ENCODE measurements at regions not wholly inside any gene's neighbourhood (a gene's known extent, or its start where the extent isn't known, plus 50 kb on each side); places are given as distances from the start of the nearest gene placed in this dataset.
A peak's percentile ranks its signal among the peaks of the same experiment; 100 is the strongest.

DNA sequence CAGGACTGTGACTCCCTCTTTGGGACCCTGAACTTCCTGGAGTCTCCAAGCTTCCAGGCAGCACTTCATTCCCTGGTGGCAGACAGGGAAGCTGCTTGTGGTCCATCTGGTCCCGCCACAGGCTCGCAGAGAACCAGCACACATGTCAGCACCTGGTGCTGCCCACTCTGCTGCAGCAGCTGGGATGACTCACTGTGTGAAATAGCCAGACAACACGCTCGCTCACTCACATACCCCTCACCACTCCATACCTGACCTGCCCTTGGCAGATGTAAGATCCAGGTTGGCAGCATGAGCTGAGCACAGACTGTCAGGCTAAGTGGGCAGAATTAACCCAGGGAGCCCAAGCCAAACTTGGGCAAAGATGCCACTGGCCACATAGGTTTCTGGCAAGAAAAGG lies 613.5 kb downstream of the PCDH18 start:
- intact Hi-C loops (cut with DNase I) = no loop called here
- ATAC-seq = no peak
- no peak for DNase-seq (ENCODE audit: missing footprints)

DNA sequence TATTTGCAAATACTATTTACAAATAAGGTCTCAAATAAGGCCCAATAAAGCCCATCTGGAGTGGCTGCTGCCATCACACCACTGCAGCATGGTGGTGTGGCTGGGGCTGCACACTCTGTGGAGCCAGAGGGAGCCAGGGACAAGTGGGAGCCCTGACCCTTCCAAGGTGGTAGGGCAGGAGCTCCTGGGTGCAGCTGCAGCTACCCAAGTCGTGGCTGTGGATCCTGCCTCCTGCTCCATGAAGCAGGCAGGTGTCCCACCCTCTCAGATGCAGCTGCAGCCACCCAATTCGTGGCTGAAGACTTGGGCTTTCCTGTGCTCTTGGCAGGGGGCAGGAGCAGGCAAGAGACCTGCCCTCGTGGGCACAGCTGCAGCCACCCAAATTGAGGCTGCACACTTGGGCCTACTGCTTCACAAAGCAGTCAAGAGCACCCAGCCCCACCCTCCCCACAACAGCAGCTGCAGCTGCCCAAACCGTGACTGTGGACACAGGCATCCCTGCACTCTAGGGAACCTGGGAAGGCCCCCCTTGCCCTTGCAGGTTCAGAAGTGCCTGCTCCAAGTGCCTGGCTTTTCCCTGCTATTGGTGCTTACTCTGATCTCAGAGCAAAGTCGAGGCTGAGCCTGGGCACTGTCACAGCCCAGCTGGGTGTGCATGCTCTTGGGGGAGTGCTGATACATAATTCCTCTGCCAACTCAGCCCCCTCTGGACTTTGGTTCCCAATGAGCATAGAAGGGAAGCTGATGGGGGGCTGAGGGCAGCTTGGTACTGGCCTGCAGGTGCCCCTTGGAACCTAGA lies 614.8 kb downstream of the PCDH18 start:
- intact Hi-C loops (cut with DNase I) = no loop called here
- ATAC-seq (no peak), DNase-seq (ENCODE audit: missing footprints) (no peak)

DNA sequence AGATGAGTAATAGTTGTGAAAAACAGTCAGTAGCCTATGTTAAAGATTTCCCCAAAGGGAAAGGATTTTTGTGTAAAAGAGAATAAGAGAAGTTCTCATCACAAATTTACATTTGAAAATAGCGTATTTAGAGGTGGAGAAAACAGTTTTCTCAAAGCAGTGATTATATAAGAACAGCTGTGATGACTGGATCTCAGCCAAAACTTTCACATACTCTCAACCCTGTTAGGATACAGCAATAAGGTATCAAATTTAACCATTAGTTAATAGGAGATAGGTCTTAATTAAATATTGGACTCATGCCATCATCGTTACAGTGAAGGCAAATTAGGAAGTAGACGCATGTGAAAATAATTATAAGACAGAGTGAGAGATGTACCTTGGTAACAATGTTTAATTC lies 622.7 kb downstream of the PCDH18 start:
- DNase-seq (ENCODE audit: missing footprints) = no peak
- no peak for ATAC-seq
- intact Hi-C loops (cut with DNase I) = no loop called here

DNA sequence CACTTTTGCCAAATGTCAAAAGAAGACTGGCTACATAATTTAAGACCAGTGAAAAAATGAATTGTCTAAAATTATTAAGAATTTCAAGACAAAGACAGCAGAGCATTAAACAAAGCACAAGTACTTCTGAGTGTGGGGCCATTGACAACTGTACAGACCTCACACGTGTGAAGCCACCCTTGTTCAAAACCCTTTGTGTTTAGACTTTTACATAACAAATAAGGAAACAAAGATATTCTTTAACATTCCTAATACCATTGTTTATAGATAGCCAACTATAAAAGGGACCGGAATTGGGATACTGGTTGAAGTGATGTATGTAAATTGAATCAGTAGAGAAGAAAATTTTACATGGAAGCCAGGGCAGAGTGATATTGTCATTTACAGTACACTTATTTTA lies 624.2 kb downstream of the PCDH18 start:
- intact Hi-C loops (cut with DNase I) = no loop called here
- DNase-seq (ENCODE audit: missing footprints) = no peak
- no peak for ATAC-seq

DNA sequence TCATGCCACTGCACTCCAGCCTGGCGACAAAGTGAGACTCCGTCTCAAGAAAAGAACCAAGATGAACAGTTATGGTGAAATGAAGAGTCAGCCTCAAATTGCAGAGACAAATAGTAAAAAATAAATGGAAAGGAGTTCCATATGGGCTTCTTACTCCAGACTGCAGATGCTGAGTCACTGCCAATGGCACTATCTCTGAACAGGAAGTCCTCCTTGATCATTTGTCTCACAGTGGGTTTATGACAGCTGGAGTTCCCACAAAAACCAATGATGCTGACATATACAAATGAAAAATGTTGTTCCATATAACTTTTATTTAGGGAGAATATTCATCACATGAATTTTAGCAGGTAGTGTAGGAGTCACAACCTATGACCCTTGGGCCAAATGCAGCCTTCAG lies 631.6 kb downstream of the PCDH18 start:
- ATAC-seq = no peak
- intact Hi-C loops (cut with DNase I) = no loop called here
- DNase-seq (ENCODE audit: missing footprints) = no peak

DNA sequence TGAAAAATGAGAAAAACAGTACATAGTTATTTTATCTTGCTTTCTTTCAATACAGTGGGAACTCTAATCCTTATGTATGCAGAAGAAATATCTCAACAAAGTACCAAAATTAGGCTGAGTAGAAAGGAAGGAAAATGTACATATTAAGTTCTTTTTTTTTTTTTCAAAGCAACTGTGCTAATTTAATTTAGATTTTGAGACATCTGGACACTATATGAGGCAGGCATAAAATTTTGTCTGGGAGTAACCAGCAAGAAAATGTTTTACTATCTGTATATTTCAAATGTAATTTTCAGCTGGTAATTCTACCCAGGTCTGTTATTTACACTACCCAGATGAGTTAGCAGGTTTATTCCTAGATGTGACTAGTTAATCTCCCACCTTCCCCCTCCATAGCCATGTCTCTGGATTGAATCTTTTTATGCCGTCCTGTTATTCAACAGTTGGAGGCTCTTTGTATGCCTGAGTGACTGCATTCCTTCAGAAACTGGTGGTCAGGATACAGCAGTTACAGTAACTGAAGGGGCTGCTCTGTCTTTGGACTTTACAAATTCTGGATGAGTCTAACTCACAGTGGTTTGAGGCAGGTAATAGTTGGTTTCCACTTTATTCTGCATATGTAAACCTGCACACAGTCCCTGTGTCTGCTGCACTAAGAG lies 633.6 kb downstream of the PCDH18 start:
- intact Hi-C loops (cut with DNase I) = no loop called here
- no peak for DNase-seq (ENCODE audit: missing footprints)
- no peak for ATAC-seq

DNA sequence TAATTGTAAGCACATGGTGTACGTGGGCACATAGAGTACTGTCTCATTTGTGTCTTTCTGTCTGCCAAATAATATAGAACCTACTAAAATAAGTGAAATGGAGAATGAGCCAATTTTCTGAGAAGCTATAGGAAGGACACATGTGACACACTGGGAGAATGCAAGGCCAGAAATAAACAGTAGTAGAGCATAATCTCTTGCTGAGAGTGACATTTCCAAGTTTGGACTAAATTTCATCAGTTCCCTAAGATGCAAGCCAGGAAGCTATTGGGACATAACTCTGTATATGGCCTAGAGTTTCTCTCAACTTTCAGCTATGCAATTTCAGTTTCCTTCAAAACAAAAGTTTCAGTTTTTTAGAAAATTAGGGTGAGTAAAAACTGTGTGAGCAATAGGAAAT lies 638.7 kb downstream of the PCDH18 start:
- intact Hi-C loops (cut with DNase I) = no loop called here
- DNase-seq (ENCODE audit: missing footprints) (no peak), ATAC-seq (no peak)

DNA sequence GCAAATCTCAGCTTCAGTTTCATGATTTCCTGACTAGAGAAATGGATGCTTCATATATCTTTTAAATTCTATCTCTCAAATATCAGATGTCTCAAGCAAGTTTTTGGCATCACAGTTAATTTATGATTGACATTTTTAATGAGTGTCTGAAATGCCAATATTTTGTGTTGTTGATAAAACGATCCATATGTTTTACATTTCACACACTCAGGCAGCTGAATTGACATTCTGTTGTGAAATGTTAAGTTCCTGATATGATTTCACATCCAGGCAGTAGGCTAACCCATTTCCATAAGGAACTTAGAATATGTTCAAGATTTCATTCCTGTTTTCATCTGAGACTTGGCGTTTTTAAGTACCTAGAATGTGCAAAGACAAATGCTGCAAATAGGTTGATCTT lies 650.6 kb downstream of the PCDH18 start:
- DNase-seq (ENCODE audit: missing footprints) (no peak), ATAC-seq (no peak)
- intact Hi-C loops (cut with DNase I) = no loop called here

DNA sequence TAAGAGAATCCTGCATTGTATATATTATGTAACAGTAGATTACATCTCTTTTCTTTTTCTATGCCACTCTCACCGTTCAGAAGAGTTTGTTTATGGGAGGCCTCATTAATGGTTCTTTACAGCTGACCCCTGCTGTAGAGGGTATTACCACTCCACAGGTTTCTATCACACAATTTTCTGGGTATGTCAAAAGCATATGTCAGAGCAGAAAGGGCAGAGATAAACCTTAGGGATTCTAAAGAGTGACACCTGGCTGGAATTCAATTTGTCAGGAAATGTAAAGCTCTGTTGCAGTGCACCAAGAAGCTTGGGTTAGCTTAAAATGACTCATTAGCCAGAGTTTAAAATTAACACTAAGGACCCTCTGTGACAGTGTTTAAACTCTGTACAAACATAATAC lies 658.7 kb downstream of the PCDH18 start:
- no peak for DNase-seq (ENCODE audit: missing footprints)
- no peak for ATAC-seq
- intact Hi-C loops (cut with DNase I) = no loop called here

DNA sequence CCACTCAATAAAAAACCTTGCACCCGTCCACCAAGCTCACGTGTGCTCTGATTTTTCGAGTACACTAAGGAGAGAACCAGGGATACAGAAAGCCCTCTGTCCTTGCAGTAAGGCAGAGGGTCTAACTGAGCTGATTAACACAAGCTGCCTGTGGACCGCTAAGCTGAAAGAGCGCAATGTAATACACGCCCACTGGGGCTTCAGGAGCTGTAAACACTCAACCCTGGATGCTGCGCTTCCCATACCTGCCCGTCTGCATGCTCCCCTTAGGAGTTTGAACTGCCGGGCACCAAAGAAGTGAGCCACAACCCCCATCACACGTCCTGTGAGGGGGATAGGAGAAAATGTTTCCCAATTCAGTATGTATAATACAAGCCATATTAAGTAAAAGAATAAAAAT lies 664.8 kb downstream of the PCDH18 start:
- ATAC-seq = no peak
- DNase-seq (ENCODE audit: missing footprints) = no peak
- intact Hi-C loops (cut with DNase I) = no loop called here

DNA sequence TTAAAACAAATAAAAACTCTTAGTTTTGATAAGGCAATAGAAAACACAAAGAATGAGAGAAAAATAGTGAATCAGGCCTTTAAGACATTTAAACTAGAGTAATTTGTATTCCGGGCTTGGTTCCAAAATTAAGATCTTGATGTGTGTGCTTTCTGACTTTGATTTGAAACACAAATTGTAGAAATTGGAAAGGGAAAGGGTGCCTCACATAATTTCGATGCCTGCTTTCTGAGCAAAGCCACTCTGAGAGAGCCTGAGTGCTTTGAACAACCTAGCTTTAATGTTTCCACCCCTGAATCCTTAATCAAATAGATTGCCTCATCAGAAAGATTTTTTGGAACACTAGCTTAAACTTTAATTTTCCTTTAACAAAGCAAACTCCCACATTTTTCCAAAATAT lies 666.8 kb downstream of the PCDH18 start:
- ATAC-seq (no peak), DNase-seq (ENCODE audit: missing footprints) (no peak)

DNA sequence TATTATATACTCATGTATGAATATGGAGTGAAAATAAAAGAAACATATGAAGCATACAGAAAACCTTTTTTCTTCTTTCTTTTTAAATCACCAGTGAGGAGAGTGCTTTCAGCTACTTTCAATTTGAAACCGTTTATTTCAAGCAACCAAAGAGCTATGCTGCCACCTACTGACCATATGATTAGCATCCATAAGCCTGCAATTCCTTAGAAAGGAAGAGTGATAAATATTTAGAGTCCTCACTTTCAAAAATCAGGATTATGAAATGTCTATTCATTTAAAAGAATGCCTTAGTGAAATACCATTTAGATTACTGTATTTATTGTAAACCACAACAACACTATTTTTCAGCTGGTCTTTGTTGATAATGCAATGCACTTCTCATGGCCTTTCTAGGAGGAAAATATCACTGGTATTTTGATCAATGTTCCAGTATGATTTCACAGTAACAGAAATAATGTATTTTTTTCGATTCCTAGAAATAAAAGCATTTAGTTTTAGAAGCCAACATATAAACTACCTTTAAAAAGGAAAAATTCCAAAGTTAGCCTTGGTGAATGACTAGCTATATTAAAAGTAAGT lies 667.6 kb downstream of the PCDH18 start:
- intact Hi-C loops (cut with DNase I) = no loop called here
- no peak for ATAC-seq
- DNase-seq (ENCODE audit: missing footprints) = no peak

More for the DNA sequence above, 666.8 kb downstream of the PCDH18 start:
- intact Hi-C loops (cut with DNase I) = no loop called here

DNA sequence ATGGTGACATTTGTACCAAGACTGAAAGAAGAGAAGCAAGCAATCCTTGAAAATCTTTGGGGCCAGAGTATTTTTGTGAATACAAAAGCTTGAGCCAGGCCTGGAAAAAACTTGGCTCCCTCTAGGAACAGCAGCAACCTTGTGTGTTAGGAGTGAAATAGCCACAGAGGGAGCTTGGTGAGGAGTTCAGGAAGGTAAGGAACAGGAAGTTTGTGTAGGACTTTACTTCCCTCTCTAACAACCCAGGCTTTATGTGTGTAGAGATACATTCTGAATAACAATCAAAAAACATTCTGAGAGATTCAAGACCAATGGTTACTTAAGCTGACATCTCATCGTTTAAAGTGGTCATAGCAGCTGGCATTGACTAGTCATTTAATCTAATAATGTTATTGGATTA lies 668.5 kb downstream of the PCDH18 start:
- intact Hi-C loops (cut with DNase I) = no loop called here
- DNase-seq (ENCODE audit: missing footprints) = no peak
- no peak for ATAC-seq

DNA sequence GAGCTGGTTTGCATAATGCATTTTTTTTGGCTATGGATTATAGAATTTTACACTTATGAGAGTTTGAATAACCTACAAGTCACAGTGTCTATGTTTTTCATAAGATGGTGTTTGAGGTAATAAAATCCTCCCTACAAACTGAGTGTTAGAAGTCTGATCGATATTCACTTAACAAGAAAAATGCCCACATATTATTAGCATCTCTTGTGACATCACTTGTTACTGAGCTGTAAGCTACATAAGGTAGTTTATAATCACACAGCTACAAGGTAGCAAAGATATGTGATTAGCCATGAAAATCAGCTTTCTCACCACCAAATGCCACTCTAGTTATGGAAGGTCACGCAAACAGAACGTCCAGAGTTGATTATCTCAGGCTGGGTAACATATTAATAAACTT lies 669.6 kb downstream of the PCDH18 start:
- DNase-seq (ENCODE audit: missing footprints) (no peak), ATAC-seq (no peak)
- intact Hi-C loops (cut with DNase I) = no loop called here

DNA sequence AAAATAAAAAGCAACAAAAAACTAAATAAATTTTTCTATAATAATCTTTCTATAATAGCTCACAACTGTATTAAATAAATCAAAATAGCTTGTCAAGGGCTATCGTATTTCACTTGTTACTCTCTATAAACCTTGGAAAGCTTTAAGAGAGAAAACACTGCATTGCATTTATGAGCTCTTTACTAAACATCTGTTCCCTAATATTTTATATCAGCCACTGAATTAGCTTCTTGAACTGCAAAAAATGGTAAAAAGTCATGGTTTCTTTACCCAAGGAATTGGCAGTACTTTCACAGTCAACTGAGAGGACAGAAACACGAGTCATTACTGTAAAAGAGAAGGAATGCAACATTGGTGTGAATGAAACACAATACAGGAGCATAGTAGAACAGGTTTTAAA lies 671.2 kb downstream of the PCDH18 start:
- no peak for ATAC-seq
- intact Hi-C loops (cut with DNase I) = no loop called here

DNA sequence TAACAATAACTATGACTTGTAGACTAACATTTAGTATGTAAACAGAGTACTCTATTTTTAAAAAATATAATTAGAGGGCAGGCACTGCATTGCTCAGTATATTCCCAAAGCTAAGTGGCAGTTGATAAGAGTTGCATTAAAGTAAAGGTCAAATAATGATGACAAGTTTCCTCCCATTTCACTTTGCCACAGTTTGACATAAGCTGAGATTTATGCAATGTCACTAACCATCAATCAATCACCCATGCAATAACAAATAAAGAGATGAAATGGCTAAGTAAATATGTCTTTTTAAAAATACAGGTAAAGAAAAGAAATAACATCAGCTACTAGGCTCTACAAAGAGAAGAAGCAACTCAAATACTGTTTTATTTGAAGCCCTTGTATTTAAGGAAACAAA lies 673.4 kb downstream of the PCDH18 start:
- ATAC-seq (no peak), DNase-seq (ENCODE audit: missing footprints) (no peak)
- intact Hi-C loops (cut with DNase I) = no loop called here

More for the DNA sequence above, 671.2 kb downstream of the PCDH18 start:
- DNase-seq (ENCODE audit: missing footprints) = no peak

DNA sequence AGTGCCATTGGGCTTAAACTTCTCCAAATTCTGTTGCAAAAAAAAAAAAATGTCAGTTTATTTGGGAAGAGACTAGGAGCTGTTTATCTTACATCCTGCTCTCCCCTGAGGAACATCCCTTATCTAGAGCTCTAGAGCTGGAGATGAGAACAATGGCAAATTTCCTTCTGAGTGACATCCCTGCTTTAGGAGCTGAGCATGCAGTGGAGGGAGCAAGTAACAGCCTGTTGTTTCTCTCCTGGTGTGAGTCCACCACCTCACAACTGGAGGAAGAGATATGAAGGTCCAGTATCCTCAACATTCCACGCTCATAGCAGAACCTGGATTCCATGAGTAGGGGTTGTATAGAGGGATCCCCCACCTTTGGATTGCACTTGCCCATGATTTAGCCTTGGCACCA lies 676.4 kb downstream of the PCDH18 start:
- ATAC-seq (no peak), DNase-seq (ENCODE audit: missing footprints) (no peak)
- intact Hi-C loops (cut with DNase I) = no loop called here

DNA sequence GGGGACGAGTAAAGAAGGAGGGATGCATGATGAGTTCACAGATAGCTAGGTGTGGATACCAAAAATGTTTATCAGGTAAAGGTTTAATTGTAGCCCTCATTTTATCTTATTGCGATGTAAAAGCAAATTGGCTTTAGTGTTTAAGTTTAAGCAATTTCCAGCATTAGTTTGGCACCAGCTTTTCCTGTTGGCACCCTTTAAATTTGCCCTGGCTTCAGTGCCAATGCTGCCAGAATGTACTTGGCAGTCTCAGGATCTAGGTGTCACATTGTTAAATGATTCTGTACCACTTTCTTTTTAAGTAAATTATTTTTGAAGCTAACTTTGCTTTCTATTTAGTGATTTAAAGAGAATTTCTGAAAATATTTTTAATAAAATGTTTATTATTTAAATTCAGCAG lies 681.8 kb downstream of the PCDH18 start:
- DNase-seq (ENCODE audit: missing footprints) (no peak), ATAC-seq (no peak)
- intact Hi-C loops (cut with DNase I) = no loop called here

DNA sequence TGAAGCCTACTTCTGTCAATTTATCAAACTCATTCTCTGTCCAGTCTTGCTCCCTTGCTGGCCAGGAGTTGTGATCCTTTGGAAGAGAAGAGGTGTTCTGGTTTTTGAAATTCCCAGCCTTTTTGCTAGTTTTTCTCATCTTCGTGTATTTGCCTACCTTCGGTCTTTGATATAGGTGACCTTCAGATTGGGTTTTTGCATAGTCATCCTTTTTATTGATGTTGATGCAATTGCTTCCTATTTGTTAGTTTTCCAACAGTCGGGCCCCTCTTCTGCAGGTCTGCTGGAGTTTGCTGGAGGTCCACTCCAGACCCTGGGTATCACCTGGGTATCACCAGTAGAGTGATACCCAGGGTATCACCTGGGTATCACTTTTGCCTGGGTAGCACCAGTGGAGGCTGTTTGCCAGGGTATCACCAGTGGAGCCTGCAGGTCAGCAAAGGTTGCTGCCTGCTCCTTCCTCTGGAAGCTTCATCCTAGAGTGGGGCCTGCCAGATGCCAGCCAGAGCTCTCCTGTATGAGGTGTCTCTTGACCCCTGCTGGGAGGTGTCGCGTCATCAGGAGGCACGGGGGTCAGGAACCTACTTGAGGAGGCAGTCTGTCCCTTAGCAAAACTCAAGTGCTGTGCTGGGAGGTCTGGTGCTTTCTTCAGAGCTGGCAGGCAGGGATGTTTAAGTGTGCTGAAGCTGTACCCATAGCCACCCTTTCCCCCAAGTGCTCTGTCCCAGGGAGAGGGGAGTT lies 684.2 kb downstream of the PCDH18 start:
- ATAC-seq = no peak
- peak; percentile 54 for DNase-seq (ENCODE audit: missing footprints)
- intact Hi-C loops (cut with DNase I) = no loop called here

DNA sequence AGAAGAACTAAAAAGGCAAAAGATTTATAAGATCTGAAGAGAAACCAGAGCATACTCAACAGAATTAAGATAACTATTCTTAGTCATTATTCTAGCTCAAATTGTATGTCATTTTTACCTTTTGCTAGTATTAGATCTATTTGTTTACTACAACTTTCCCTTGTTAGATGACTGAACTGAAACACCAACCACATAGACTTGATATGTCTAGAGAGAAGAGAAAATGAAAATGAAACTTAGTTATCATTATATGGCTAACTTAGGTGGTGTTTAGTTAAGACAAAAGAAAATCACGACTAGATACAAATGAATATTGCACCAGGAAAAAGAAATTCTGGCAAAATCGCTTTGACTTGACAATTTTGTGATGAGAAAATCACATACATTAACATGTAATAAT lies 690.8 kb downstream of the PCDH18 start:
- ATAC-seq = no peak
- intact Hi-C loops (cut with DNase I) = no loop called here

More for the DNA sequence above, 690.8 kb downstream of the PCDH18 start:
- no peak for DNase-seq (ENCODE audit: missing footprints)

Data from Right ventricle myocardium inferior (tissue), 1 donor.